NOMO-1 (cell line): ENCODE measurements at regions not wholly inside any gene's neighbourhood (a gene's known extent, or its start where the extent isn't known, plus 50 kb on each side); places are given as distances from the start of the nearest gene placed in this dataset.
"Not testable (repeated sequence)": the region's sequence is repeated elsewhere in the genome, so short reads cannot be mapped to it uniquely, and the experiment has no call there.

ENCODE experiments used
- DNase-seq, 2 experiments: peaks; one replicate each; lab custom pipeline; 2025; ENCODE audit not compliant: unreplicated experiment in 2 of 2; lab: John Stamatoyannopoulos, UW

DNA sequence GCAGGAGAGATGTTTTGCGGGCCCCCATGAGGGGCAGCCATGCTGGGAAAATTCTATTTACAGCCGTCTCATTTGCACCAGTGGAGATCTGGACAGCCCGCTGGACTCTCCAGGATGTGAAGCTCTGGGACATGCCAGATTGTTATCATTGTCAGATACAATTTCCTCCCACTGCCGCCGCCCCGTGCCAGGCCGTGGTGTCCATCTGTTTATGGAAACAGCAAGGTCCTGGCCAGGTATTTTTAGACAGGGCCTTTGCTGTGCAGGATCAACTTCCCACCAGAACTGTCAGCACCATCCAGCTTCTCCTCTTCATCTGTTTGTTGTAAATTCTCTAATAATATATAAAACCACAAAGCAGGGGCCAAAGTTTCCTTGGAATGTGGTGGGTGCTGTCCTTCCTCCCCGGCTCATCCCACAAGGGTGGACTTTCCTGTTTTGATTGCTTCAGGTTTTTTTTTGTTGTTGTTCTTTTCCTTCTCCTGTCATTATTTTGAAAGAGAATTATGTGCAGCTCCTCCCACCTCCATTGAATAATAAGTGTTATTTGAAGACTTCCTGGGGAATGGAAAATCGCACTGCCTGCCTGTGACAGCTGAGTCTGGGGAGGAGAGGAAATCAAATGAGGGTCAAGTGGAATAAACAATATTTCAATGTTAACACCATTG lies 398.1 kb downstream of the TNS1 start:
- DNase-seq: no peak

DNA sequence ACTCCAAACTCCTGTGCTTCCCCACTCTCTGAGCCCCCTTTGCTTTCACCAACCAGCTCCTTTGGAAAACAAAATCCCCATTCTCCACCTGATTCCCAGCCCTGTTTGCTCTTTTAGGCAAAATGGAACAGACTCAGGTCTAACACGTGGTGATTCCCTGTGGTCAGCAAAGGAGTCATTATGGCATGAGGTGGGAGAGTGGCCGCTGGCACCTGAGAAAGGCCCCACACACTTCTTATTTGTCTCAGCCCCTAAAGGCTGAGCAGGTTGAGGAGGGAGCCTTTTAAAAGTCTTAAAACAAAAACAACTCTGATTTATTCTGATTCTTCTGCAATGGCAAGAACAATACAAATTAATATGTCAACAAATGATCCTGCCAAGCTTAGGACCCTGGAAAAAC lies 401.2 kb downstream of the TNS1 start:
- no peak for DNase-seq

DNA sequence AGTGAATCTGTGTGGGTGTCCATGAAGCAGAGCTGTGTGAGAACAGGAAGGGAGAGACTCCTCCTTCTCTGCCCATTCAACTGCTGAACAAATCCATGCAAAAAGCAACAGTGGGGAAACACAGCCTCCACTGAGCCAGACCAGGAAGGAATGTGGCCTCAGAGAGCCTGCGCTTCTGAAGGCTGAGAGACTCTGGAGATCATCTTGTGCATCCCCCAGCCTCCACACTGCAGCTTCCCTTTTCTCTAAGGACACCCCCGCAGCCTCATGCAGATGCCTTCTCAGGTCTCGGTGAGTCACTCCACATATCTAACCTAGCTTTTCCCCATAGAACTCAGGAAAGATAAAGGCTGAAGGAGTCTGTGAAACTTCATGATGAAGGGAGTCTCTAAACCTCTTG lies 402.9 kb downstream of the TNS1 start:
- DNase-seq: no peak

DNA sequence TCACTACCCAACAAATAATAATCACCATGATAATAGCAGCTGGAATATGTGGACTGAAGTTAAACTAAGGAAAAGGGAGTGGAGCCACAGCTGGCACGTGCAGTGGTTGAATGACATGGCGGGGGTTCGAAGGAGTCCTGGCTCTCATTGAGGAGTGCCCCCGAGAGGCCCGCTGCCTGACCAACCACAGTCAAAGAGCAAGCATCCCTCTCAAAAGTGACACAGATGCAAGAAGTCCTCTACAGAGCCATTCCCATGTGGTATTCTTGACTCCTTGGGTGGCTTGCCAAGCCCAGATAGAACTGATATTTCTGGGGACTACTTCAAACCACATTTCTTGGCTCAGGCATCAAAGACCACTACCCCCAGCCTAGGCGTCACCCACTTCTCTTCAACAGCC lies 405.1 kb downstream of the TNS1 start:
- DNase-seq: no peak

DNA sequence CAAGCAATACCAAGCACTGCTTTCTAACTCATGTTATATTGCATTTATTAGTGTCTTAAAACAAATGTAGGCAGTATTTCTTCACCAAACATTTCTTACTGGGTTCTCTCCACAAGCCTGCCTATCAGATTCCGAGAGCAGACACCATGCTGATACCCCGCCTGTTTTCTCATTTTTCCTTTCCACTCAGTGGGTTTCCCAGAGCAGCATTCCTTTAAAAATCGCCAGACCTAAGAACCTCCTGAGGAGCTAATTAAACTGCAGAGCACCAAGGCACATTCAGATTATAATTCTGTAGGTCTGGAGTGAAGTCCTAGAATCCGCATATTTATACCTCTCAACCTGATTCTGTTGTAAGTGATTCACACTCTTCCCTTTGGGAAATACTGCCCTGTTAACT lies 405.6 kb downstream of the TNS1 start:
- no peak for DNase-seq

DNA sequence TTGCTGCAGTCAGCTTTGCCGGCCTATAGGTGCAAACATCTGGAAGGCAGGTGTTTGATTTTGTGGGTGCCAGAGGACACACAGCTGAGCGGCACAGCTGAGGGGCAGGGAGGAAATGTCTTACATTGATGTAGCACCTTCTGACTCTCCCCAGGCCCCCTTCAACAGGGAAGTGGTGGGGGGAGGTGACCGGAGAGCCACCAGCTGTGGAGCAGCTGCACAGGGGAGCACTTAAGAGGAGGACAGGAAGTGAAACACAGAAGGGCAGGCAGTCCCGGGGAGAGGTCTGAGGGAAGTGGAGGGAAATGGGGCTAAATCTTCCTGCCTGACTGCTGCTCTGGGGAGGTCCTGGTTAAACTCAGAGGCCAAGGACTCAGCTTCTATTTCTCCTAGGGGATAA lies 409.1 kb downstream of the TNS1 start:
- peak; percentile 62 to 64 for DNase-seq

DNA sequence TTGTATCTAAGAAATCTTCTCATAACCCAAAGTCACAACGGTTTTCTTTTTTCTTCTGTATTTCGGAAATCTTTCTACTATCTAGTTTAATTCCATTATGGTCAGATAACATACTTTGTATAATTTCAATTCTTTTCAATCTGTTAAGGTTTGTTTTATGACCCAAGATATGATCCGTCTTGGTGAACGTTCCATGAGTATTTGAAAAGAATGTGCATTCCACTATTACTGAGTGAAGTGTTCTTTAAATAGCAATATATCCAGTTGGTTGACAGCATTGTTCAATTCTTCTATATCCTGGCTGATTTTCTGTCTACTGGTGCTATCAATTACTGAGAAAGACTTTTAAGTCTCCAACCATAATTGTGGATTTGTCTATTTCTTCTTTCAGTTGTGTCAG lies 414.5 kb downstream of the TNS1 start:
- DNase-seq: no peak

DNA sequence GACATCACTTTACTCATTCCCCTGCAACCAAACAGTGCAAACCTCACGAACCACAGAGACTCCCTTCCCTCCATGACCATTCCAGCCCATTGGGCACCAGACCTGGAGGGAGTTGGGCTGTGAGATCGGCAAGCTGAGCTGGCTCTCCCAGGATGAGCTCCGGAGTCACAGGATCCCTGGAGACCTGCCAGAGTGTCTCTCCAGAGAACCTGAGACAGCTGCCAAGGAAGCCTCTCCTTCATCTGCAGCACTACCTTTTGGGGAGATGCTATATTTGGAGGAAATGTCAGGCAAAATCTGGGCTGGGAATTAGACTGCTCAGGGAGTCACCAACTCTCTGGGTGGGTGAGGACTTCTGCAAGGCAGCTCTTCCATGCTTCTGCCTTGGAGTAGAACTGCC lies 417.4 kb downstream of the TNS1 start:
- DNase-seq: no peak

DNA sequence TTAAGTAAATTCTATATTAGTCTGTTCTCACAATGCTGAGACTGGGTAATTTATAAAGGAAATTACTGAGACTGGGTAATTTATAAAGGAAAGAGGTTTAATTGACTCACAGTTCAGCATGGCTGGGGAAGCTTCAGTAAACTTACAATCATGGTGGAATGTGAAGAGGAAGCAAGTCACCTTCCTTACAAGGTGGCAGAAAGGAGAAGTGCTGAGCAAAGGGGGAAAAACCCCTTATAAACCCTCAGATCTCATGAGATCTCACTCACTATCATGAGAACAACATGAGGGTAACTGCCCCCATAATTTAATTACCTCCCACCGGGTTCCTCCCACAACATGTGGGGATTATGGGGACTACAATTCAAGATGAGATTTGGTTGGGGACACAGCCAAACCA lies 422.4 kb downstream of the TNS1 start:
- DNase-seq: not testable (repeated sequence)

DNA sequence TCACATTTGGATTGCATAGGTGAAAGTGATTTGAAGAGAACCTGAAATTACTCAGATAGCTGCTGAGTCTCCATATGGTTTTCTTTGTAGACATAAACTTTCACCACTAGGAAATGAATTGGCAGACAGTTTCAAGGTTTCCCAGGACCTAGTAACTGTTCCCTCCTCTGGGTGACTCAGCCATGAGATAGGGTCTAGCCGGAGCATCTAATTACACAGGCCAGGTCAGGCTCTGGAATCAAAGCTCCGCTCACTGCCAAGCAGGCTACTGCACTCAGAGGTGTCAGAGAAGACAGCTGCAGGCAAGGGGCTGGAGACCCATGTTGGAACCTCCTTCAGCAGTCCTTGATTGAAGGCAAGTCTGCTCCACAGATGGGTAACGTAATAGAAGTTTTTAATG lies 429.2 kb downstream of the TNS1 start:
- no peak for DNase-seq

DNA sequence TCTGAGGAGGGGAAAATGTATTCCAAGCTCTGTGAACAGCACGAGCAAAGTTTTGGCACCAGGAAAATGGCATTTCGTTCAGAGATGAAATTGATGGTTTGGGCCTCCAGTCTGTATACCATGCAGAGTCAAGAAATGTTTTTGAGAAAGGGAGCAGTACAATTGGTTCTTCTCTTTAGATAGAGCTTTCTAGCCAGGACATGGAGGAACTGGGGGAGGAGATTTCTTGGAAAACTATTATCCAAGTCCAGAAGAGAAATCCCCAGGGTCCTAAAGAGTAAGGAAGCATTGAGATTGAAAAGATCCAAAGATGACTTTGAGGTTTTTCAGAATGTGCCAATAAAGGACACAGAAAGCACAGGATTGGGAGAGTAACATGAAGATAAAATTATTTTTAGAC lies 432.4 kb downstream of the TNS1 start:
- no peak for DNase-seq

DNA sequence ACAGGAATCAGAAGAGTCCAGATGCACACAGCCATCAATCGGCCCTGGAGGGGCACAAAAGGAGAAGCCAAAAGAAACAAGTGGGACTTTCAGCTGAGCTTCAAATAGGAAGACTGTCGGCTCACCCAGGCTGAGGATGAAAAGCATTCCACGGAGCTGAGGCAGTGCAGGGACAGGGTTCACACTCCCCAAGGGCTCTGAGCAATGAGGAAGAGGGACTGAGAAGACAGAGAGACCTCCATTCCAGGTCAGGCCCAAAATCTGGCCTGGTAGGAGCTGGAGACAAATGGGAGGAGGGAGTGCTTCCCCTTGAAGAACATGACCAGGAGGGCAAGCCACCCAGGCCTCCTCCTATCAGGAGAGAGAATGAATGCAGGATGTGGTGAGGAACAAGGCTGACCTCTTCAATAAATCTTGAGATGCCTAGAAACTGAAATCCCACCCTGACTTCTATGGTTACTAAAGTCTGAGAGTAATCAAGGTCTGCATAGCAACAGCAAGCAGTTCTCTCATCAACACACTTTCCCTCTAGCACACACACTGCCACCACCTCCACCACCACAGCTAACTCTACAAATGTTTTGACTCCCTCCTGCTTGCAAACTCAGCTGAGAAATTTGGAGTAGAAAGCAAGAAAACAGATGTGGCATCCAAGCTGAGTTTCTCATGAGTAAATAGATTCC lies 434.4 kb downstream of the TNS1 start:
- no peak for DNase-seq

DNA sequence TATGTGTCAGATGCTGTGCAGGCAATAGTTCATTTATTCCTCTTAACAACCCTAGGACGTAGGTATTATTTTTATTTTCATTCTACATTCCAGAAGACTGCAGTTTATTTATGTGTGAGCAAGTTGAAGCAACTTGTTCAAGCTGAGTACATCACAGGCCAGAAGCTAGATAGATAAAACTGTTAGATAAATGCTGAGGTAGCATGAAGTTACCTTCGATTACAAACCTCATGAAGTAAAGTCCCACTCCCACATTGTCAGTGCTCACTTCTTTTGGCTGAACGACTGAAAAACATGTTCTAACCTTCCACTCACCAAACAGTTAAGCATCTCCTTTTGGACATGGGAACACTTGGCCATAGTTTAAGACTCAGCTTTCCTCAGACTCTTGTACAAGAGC lies 439.2 kb downstream of the TNS1 start:
- no peak for DNase-seq

DNA sequence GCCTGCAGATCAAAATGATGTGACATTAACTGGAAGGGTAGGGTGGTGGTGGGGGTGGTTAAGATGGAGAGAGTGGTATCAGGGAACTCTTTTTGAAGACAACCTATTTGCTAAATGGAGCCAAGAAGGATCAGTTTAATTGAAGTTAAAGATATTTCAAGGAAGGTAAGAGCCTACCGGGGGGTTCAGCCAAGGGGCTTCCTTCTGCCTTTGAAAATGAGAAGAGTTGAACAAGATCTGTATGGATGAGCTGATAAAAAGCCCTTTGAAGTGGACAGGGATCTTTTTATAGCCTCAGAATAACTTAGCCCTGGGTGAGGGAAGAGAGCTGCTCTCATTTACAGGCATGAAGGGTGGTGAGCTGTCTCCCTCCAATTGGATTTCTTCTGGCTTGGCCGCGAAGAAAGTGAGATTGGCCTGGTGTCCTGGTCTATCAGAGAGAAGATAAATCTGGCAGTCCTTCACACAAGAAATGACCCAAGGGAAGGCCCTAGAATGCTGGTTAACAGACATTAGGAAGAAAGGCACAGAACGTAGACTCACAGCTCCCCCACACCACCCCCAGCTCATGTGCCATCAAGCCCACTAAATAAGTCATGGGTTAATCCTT lies 439.8 kb downstream of the TNS1 start:
- DNase-seq: no peak

DNA sequence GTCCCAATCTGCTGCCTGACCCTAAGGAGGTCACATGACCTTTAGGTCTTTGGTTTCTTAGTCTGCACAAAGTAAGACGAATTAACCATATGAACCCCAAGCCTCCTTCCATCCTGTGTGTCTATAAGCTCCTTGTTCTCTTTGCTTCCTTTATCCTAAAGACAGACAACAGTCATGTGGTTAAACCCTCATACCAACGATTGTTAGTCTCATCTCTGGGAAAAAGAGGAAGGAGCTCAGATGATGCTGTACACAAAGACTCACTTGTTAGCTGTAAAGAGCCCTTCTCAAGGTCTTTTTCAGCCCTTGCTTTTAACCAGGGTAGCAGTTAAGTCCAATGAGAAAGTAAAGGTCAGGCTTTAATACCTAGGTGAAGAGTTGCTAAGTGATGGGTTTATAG lies 443.7 kb downstream of the TNS1 start:
- DNase-seq: no peak

DNA sequence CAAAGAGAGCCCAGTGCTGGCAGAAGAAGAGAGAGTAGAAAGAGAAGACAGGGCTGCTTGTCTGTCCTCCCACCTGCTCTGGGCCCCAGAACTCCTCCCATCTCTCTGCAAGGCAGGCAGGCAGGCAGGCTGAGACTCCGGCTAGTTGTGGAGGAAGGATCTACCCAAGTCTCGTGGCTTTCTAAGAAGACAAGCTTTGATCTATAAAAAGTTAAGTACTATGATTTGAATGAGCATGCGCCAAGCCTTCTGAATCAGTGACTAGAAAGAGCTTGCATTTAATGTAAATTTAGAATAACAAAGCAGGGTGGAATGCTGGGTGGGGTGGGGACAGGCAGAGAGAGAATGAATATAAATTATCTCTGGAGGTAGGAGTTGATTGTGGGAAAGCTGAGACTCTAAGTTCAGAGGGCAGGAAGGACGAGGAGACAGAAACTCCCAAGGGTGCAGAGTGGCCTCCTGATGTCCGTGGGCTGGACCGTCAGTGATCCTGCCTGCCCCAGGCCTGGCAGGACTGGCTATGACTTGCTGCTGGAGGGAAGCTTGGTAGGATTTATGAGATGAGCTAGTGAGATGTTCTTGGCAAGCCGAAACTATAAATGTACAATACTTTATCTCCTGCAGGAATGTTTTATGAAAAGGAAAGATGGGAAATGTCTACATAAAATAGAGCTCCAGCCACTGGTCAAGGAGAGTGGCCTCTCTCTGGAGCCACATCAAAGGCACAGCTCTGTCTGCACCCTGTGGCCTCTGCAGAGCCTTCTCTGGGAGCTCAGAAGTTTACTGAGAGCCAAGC lies 447.5 kb downstream of the TNS1 start:
- DNase-seq: no peak

DNA sequence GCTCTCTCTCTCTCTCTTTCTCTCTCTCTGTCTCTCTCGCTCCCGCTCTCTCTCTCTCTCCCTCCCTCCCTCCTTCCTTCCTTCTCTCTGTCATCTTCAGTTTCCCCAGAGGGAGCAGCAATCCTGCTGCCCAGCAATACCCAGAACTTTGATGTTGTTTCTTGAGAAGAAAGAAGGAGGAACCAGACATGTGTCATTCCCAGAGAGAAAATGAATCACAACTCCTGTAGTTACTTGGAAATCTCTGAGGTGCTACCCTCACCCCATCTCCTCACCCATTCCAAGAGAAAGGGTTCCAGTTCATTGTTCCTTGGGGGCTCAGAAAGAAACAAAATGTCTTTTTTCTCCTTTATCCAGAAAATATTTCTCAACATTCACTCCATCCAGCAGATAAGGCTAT lies 449.1 kb downstream of the TNS1 start:
- no peak for DNase-seq

DNA sequence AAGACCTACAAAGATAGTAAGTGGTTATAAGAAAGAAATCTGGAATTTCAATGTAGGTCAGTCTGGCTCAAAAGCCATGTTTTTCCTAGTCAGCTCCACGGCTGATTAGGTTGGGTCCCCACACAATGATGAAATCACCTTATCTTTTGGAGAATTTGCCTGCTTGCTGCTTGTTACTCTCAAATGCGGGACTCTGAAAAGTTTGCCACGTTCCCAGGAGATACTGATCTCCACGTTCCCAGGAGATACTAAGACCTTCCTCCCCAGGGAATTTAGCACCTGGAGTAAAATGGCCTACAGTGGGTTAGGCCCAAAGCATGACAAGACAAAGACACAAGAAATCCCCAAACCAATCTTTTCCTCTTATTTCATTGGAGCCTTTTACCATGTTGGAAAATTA lies 449.6 kb downstream of the TNS1 start:
- DNase-seq: no peak

DNA sequence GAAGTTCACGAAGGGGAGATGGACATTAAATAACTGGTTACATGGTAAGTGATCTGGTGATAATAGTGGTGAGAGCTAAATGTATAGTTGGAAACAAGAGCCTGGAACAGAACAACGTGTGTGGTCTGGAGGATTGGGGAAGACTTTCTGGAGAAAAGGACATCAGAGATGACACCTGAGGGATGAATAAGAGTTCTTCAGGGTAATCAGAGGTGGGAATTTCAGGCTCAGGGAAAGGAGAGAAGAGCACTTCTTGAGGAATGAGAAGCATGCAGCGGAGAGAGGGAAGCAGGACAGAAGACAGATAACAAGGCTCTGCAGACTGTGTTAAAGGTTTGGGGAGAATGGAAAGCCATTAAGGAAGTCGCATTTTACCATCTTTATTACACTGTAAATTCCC lies 450.7 kb downstream of the TNS1 start:
- no peak for DNase-seq

DNA sequence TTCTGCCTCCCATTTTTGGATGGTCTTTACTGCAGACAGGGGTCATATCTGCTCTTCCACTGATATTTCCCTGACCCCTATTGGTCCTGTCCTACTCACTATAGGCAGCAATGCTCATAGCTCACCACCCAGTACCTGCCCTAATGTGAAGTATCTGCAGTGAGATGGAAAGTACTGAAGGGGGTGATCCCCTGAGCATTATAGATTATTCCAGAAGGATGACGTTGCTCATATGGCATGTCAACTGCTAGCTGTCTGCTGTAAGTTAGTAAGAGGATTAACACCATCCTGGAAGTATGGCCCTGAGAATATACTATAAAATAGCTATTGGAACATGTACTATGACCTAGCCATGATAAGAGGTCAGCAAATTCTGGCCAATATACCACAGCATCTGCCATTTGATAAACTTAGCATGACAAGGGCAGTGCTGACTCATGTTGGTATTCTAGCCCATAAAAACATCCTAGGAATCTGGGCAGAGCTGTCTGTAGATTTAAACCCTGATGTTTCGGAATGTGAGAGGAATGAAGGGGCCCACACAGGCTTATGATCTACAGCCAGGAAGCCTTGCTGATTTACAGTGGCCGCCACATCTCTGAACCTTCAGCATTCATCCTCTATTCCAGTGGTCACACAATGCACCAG lies 451.4 kb downstream of the TNS1 start:
- no peak for DNase-seq

DNA sequence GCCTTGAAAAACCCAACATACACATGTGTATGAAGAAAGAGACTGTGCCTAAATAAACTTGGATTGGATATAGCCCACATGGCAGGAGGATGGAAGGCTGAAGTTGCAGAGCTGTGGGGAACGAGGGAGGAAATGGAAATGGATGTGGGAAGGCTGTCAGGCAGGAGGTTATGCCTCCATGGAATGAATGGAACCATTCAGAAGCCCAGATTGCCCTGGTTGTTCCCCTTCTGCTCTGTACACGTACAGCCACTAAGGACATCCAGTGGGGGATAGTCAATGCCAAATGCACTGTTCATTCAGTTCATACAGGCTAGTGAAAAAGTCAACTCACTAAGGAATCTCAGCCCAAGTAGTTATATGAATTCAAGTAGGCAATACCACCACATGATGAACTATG lies 463.7 kb downstream of the TNS1 start:
- no peak for DNase-seq
